Upper lobe of right lung (tissue), 1 donor: ENCODE measurements at regions not wholly inside any gene's neighbourhood (a gene's known extent, or its start where the extent isn't known, plus 50 kb on each side); places are given as distances from the start of the nearest gene placed in this dataset.
A peak's percentile ranks its signal among the peaks of the same experiment; 100 is the strongest.

ENCODE experiments used
- ATAC-seq: fragments of 200-7000 bp; cut with Tn5 transposase; one replicate; pipeline ENCODE4 v1.9.1; 2020; ENCODE audit warnings: mild to moderate bottlenecking, moderate library complexity
- DNase-seq: peaks from one replicate; pipeline ENCODE4 v3.0.0-alpha.2; 2020
- H3K27ac ChIP-seq: fragments of 200-600 bp; one replicate; pipeline ENCODE4 v1.8.0; 2022
- H3K27me3 ChIP-seq: fragments of 200-600 bp; one replicate; pipeline ENCODE4 v1.8.0; 2022; ENCODE audit warnings: mild to moderate bottlenecking
- H3K36me3 ChIP-seq: fragments of 200-600 bp; one replicate; pipeline ENCODE4 v1.8.0; 2022
- H3K4me1 ChIP-seq: fragments of 200-600 bp; one replicate; pipeline ENCODE4 v1.8.0; 2022
- H3K4me3 ChIP-seq: fragments of 200-600 bp; one replicate; pipeline ENCODE4 v1.8.0; 2022; ENCODE audit warnings: mild to moderate bottlenecking
- H3K9me3 ChIP-seq: fragments of 200-600 bp; one replicate; pipeline ENCODE4 v1.8.0; 2022
- intact Hi-C: fragments of 100-400 bp; cut with DNase I; formaldehyde crosslinking; loops from one replicate; pipeline ENCODE4 v1.11.0; 2022
- TF ChIP-seq, protein P1 (sequence below): fragments of 200-600 bp; IDR thresholded peaks from one replicate; pipeline ENCODE4 v1.8.0; 2022; ENCODE audit warnings: antibody characterized with exemption
- donor health status: DM: no; HTN: yes; CAD: no; lungs with severe emphysema.

DNA sequence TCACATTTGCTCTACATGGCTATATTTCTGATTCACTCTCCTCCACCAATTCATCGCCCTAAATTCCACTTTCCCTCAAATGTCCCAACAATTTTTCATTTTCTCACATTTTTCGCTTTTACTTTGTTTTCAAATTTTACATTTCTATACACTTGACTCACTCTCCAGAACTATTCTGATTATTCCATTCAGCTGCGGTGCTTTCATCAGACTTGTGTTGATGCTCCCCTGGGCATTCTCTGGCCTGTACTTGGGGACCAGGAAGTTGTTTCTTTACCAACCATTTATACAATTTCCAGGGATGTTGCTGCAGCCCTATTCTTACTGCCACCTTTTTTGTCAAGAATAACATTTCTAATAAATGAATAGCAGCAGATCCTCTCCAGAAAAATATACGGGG is 444.8 kb downstream of the MAFB start:
- ATAC-seq (no peak), DNase-seq (no peak)
- Histone ChIP-seq H3K36me3 (no peaks in the 10 kb centered on the region), H3K4me3 (no peak overlapping the region), H3K4me1 (no peaks in the 10 kb centered on the region), H3K27ac (no peak overlapping the region), H3K9me3 (no peaks in the 10 kb centered on the region), H3K27me3 (peaks cover 10% of the 10 kb centered on the region)
- intact Hi-C loops, result no loop called here
- TF ChIP-seq, protein P1, sequence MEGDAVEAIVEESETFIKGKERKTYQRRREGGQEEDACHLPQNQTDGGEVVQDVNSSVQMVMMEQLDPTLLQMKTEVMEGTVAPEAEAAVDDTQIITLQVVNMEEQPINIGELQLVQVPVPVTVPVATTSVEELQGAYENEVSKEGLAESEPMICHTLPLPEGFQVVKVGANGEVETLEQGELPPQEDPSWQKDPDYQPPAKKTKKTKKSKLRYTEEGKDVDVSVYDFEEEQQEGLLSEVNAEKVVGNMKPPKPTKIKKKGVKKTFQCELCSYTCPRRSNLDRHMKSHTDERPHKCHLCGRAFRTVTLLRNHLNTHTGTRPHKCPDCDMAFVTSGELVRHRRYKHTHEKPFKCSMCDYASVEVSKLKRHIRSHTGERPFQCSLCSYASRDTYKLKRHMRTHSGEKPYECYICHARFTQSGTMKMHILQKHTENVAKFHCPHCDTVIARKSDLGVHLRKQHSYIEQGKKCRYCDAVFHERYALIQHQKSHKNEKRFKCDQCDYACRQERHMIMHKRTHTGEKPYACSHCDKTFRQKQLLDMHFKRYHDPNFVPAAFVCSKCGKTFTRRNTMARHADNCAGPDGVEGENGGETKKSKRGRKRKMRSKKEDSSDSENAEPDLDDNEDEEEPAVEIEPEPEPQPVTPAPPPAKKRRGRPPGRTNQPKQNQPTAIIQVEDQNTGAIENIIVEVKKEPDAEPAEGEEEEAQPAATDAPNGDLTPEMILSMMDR, result no peak

DNA sequence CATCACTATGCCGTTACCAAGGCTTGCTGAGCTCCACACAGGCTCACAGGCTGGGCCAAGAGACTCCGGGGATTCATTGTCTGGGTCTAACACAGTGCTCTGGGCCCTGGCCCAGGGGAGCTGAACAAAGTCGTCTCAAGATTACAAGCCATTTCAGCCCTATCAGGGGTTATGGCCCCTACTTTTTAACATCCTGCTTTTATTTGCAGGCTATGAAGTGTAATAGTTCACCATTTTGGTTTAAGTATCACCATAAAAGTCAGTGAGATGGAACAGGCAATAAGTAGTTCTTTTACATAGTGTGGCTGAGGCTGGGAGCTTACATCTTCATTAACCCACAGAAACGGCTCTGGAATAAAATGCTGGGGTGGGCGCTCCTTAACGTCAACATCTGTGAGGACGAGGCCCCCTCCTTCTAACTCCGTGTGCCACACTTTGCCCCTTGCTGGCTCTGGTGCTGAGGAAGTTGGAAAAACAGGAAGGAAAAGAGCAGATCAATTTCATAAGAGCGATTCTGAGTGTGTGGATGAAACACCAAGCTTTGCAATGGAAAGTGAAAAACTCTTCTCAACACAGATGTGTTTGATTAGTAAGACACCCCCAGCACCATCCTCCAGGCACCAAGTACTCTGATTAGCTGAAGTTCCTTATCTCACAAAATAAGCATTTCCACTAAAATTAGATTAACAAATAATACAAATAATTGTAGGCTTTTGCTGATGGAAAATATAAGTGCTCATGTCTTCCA is 447.3 kb downstream of the MAFB start:
- no peaks in the 10 kb centered on the region for H3K36me3 ChIP-seq
- intact Hi-C loops, result no loop called here
- TF ChIP-seq, protein P1, result no peak

DNA sequence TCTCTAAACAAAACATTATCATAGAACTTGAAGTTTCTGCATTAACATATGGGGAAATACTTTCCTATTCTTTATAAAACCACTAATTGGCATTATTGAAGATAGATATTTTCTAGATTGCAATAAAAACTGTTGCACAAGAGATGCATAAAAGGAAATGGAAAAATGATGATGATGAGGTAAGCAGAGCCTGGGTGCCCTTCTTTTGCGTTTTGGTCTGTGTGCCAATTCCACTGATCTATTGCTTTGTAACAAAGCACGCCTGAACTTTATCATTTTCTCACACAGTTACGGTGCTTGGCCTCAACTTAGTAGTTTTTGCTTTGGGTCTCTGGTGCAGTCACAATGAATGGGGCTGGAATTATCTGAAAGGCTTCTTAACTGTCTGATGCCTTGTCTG is 450.5 kb downstream of the MAFB start:
- DNase-seq, result no peak

More for the DNA sequence above, 447.3 kb downstream of the MAFB start:
- Histone ChIP-seq H3K27me3 (peaks cover 10% of the 10 kb centered on the region), H3K27ac (no peak overlapping the region), H3K4me1 (no peaks in the 10 kb centered on the region), H3K4me3 (no peak overlapping the region), H3K9me3 (no peaks in the 10 kb centered on the region)
- DNase-seq, result no peak
- peak; percentile 52 for ATAC-seq

DNA sequence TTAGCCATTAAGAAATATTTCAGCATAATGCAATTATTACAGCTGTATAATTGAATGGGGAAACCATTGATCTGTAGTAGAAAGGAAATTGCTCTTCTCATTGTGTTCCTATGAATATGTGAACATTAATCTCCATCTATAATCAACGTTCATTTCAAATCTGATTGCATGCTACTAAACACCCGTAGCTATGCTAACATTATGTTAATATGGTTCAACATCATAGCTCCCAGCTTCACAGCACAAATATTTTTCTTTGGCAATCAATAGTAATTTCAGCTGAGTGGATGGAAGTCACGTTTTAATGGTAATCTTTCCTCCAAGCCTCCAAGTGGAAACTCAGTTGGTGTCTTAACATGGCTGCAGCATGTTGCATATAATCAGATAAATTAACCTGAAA is 454.4 kb downstream of the MAFB start:
- Histone ChIP-seq H3K4me3 (no peak overlapping the region), H3K27ac (no peak overlapping the region), H3K27me3 (no peaks in the 10 kb centered on the region), H3K36me3 (no peaks in the 10 kb centered on the region), H3K9me3 (no peaks in the 10 kb centered on the region), H3K4me1 (no peaks in the 10 kb centered on the region)
- no peak for ATAC-seq
- DNase-seq, result no peak
- TF ChIP-seq, protein P1, result no peak
- intact Hi-C loops, result no loop called here

More for the DNA sequence above, 450.5 kb downstream of the MAFB start:
- no peak overlapping the region for H3K4me3 ChIP-seq
- no peaks in the 10 kb centered on the region for H3K9me3 ChIP-seq
- TF ChIP-seq, protein P1, result no peak
- intact Hi-C loops, result no loop called here
- H3K4me1 ChIP-seq, result no peaks in the 10 kb centered on the region
- no peak overlapping the region for H3K27ac ChIP-seq
- no peak for ATAC-seq
- H3K36me3 ChIP-seq, result no peaks in the 10 kb centered on the region
- H3K27me3 ChIP-seq, result peaks cover 10% of the 10 kb centered on the region

DNA sequence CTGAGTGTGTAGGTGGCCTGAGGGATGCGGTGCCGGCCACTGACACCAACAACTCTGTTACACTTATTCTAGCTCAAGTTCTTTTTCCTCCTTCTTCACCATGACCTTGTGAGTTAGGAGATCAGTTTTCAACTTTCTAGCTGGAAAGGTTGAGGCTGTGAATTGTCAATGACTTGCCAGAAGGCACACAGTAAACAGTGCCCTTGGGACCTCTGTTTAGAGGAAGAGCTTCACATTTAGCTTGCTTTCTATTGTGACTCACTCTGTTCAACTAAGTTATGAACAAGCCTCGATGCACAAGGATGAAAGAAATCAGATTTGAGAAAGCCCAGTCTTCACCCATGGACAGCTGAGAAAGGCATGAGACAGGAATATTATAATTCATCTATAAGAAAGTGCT is 455.6 kb downstream of the MAFB start:
- no peaks in the 10 kb centered on the region for H3K9me3 ChIP-seq
- no peak for ATAC-seq

More for the DNA sequence above, 455.6 kb downstream of the MAFB start:
- Histone ChIP-seq H3K4me1 (no peaks in the 10 kb centered on the region), H3K27ac (no peak overlapping the region), H3K4me3 (no peak overlapping the region), H3K27me3 (no peaks in the 10 kb centered on the region), H3K36me3 (no peaks in the 10 kb centered on the region)
- intact Hi-C loops, result no loop called here
- TF ChIP-seq, protein P1, result no peak
- no peak for DNase-seq
